Ectodermal cell (in vitro differentiated cells): ENCODE measurements at regions not wholly inside any gene's neighbourhood (a gene's known extent, or its start where the extent isn't known, plus 50 kb on each side); places are given as distances from the start of the nearest gene placed in this dataset.

ENCODE experiments used
- H3K27ac ChIP-seq: 2 replicates; pipeline ENCODE4 v1.7.0; 2013; ENCODE audit warnings: mild to moderate bottlenecking, low read depth, low read length; ENCODE audit not compliant: insufficient read depth, poor library complexity, severe bottlenecking
- H3K27me3 ChIP-seq: 2 replicates; pipeline ENCODE4 v1.7.0; 2013; ENCODE audit warnings: mild to moderate bottlenecking, low read length; ENCODE audit not compliant: insufficient read depth, control insufficient read depth, poor library complexity, severe bottlenecking
- H3K36me3 ChIP-seq: one replicate; pipeline ENCODE4 v1.7.0; 2013; ENCODE audit warnings: low read length; ENCODE audit not compliant: control insufficient read depth, insufficient read depth
- H3K4me1 ChIP-seq: one replicate; pipeline ENCODE4 v1.7.0; 2013; ENCODE audit warnings: low read length; ENCODE audit not compliant: control insufficient read depth, insufficient read depth
- H3K4me3 ChIP-seq: 2 replicates; pipeline ENCODE4 v1.7.0; 2013; ENCODE audit warnings: low read depth, low read length, control low read depth; ENCODE audit not compliant: insufficient read depth
- H3K9me3 ChIP-seq: 2 replicates; pipeline ENCODE4 v1.7.0; 2013; ENCODE audit warnings: mild to moderate bottlenecking, low read length, moderate library complexity; ENCODE audit not compliant: control insufficient read depth
- WGBS, 2 experiments: methylation state at CpG; one replicate each; pipeline ENCODE4 v1.1.7; 2013; ENCODE audit warnings: missing lambda C conversion rate in 2 of 2; 5-methylcytosine and 5-hydroxymethylcytosine counted together

GRCh38 chr12:130016986-130017385, 113.2 kb upstream of the TMEM132D start:
- Histone ChIP-seq H3K36me3 (no peaks in the 10 kb centered on the region), H3K4me3 (no peak overlapping the region), H3K27ac (no peak overlapping the region), H3K4me1 (no peaks in the 10 kb centered on the region), H3K9me3 (no peaks in the 10 kb centered on the region), H3K27me3 (peaks cover 19% of the 10 kb centered on the region)
- WGBS, 2 experiments, result 94 to 96% methylated on average over 17 of the region's 17 CpGs

GRCh38 chr12:130017591-130018449, 114.0 kb upstream of the TMEM132D start:
- Histone ChIP-seq H3K27me3 (peaks cover 15% of the 10 kb centered on the region), H3K27ac (no peak overlapping the region), H3K4me1 (no peaks in the 10 kb centered on the region), H3K9me3 (no peaks in the 10 kb centered on the region), H3K4me3 (no peak overlapping the region), H3K36me3 (no peaks in the 10 kb centered on the region)
- WGBS, 2 experiments, result 65 to 71% methylated on average over 32 to 33 of the region's 34 CpGs

GRCh38 chr12:130018614-130019013, 114.8 kb upstream of the TMEM132D start:
- WGBS, 2 experiments, result 92 to 93% methylated on average over 11 of the region's 11 CpGs

GRCh38 chr12:130026608-130027176, 122.9 kb upstream of the TMEM132D start:
- Histone ChIP-seq H3K27ac (no peak overlapping the region), H3K4me3 (no peak overlapping the region), H3K4me1 (no peaks in the 10 kb centered on the region), H3K9me3 (no peaks in the 10 kb centered on the region), H3K36me3 (no peaks in the 10 kb centered on the region), H3K27me3 (no peaks in the 10 kb centered on the region)
- WGBS, 2 experiments, result 66 to 69% methylated on average over 13 to 14 of the region's 15 CpGs

More at GRCh38 chr12:130018614-130019013, 114.8 kb upstream of the TMEM132D start:
- Histone ChIP-seq H3K4me3 (no peak overlapping the region), H3K4me1 (no peaks in the 10 kb centered on the region), H3K27ac (no peak overlapping the region), H3K36me3 (no peaks in the 10 kb centered on the region), H3K27me3 (peaks cover 7% of the 10 kb centered on the region), H3K9me3 (no peaks in the 10 kb centered on the region)

- H3K4me1 ChIP-seq, result no peaks in the 10 kb centered on the region
- H3K27ac ChIP-seq, result no peak overlapping the region
- no peaks in the 10 kb centered on the region for H3K36me3 ChIP-seq
- no peak overlapping the region for H3K4me3 ChIP-seq
- H3K9me3 ChIP-seq, result no peaks in the 10 kb centered on the region
- WGBS, 2 experiments, result 89 to 93% methylated on average over 1 of the region's 1 CpG
- H3K27me3 ChIP-seq, result no peaks in the 10 kb centered on the region
Observed at GRCh38 chr12:130027798-130028197, 124.0 kb upstream of the TMEM132D start.

- H3K4me3 ChIP-seq, result no peak overlapping the region
- H3K27ac ChIP-seq, result no peak overlapping the region
- no peaks in the 10 kb centered on the region for H3K4me1 ChIP-seq
- no peaks in the 10 kb centered on the region for H3K9me3 ChIP-seq
- no peaks in the 10 kb centered on the region for H3K36me3 ChIP-seq
- WGBS, 2 experiments, result 92 to 93% methylated on average over 12 to 13 of the region's 13 CpGs
- peaks cover 6% of the 10 kb centered on the region for H3K27me3 ChIP-seq
Observed at GRCh38 chr12:130029151-130029550, 125.3 kb upstream of the TMEM132D start.

- H3K9me3 ChIP-seq, result no peaks in the 10 kb centered on the region
- no peak overlapping the region for H3K4me3 ChIP-seq
- no peaks in the 10 kb centered on the region for H3K4me1 ChIP-seq
- H3K36me3 ChIP-seq, result no peaks in the 10 kb centered on the region
- H3K27ac ChIP-seq, result no peak overlapping the region
- H3K27me3 ChIP-seq, result peaks cover 9% of the 10 kb centered on the region
- WGBS, 2 experiments, result 87 to 89% methylated on average over 15 of the region's 15 CpGs
Observed at GRCh38 chr12:130031041-130031440, 127.2 kb upstream of the TMEM132D start.

GRCh38 chr12:130031571-130032189, 127.9 kb upstream of the TMEM132D start:
- Histone ChIP-seq H3K36me3 (no peaks in the 10 kb centered on the region), H3K4me1 (no peaks in the 10 kb centered on the region), H3K27me3 (peaks cover 9% of the 10 kb centered on the region), H3K27ac (no peak overlapping the region), H3K4me3 (no peak overlapping the region), H3K9me3 (no peaks in the 10 kb centered on the region)
- WGBS, 2 experiments, result 21 to 24% methylated on average over 12 of the region's 12 CpGs

- H3K4me3 ChIP-seq, result no peak overlapping the region
- H3K36me3 ChIP-seq, result no peaks in the 10 kb centered on the region
- H3K9me3 ChIP-seq, result no peaks in the 10 kb centered on the region
- no peak overlapping the region for H3K27ac ChIP-seq
- WGBS, 2 experiments, result 14 to 17% methylated on average over 52 of the region's 52 CpGs
- peaks cover 81% of the 10 kb centered on the region for H3K27me3 ChIP-seq
- H3K4me1 ChIP-seq, result peaks cover 18% of the 10 kb centered on the region
Observed at GRCh38 chr12:130041983-130042812, 120.1 kb upstream of the FZD10 start.
